MCF 10A (cell line): ENCODE measurements at regions not wholly inside any gene's neighbourhood (a gene's known extent, or its start where the extent isn't known, plus 50 kb on each side); places are given as distances from the start of the nearest gene placed in this dataset.

Source experiments
- BruUV-seq: library from RNA; stranded (reverse); fragments of 400-500 nt; replicated peaks from 2 replicates; lab custom pipeline; 2021; lab: Mats Ljungman, UMichigan
- CTCF ChIA-PET: fragments of 300-600 bp; sonication (Branson Sonifier 250); formaldehyde crosslinking; extraction: SDS; loops from one replicate; lab custom pipeline; 2021; ENCODE audit warnings: antibody characterized with exemption, inconsistent platforms; lab: Yijun Ruan, JAX
- POLR2A ChIA-PET: fragments of 300-600, 350-650 bp; sonication (Branson Sonifier 250); formaldehyde crosslinking; extraction: SDS; loops from one replicate; lab custom pipeline; 2020; ENCODE audit warnings: antibody characterized with exemption, inconsistent platforms; lab: Yijun Ruan, JAX
- DNase-seq: peaks from one replicate; pipeline ENCODE4 v3.0.0-alpha.2; 2018; ENCODE audit not compliant: unreplicated experiment
- H3K27ac Mint-ChIP-seq: one replicate; pipeline ENCODE4 v1.8.0; 2022; ENCODE audit warnings: mild to moderate bottlenecking, low read depth, mixed read lengths; ENCODE audit not compliant: unreplicated experiment
- H3K27me3 Mint-ChIP-seq: one replicate; pipeline ENCODE4 v1.8.0; 2022; ENCODE audit warnings: mixed read lengths; ENCODE audit not compliant: insufficient read depth, unreplicated experiment
- H3K36me3 Mint-ChIP-seq: one replicate; pipeline ENCODE4 v1.8.0; 2022; ENCODE audit warnings: mild to moderate bottlenecking, moderate library complexity, mixed read lengths; ENCODE audit not compliant: insufficient read depth, unreplicated experiment
- H3K4me1 Mint-ChIP-seq: one replicate; pipeline ENCODE4 v1.8.0; 2022; ENCODE audit warnings: mixed read lengths; ENCODE audit not compliant: insufficient read depth, unreplicated experiment
- H3K4me3 Mint-ChIP-seq: one replicate; pipeline ENCODE4 v1.8.0; 2022; ENCODE audit warnings: mild to moderate bottlenecking, moderate library complexity, mixed read lengths; ENCODE audit not compliant: unreplicated experiment
- H3K9me3 Mint-ChIP-seq: one replicate; pipeline ENCODE4 v1.8.0; 2022; ENCODE audit warnings: mixed read lengths; ENCODE audit not compliant: unreplicated experiment
- CTCF ChIP-seq: fragments of 200-600 bp; IDR thresholded peaks from one replicate; pipeline ENCODE4 v1.8.0; 2022; ENCODE audit warnings: antibody characterized with exemption, mild to moderate bottlenecking; ENCODE audit not compliant: unreplicated experiment
- intact Hi-C: fragments of 100-400 bp; cut with micrococcal nuclease; formaldehyde crosslinking; loops from 2 replicates; pipeline ENCODE4 v1.14.1; 2022

GRCh38 chr1:163820766-163821165 lies 499.0 kb downstream of the NUF2 start:
- Mint-ChIP-seq H3K27ac (no peak overlapping the region), H3K4me1 (peaks cover 8% of the 10 kb centered on the region), H3K9me3 (no peaks in the 10 kb centered on the region), H3K27me3 (no peaks in the 10 kb centered on the region), H3K4me3 (no peak overlapping the region), H3K36me3 (no peaks in the 10 kb centered on the region)
- ChIA-PET POLR2A (interaction anchor here (0.7 to 0.9 kb wide), 2 partner anchors 23 to 435 kb away, joined by 4 read pairs; no protein-coding TSS in a partner anchor), CTCF (interaction anchor here (0.6 to 1.8 kb wide), 11 partner anchors 9 to 1261 kb away, joined by 3 to 18 read pairs (median 4); no protein-coding TSS in a partner anchor)
- no TSS peak for BruUV-seq
- peak; percentile 25 for DNase-seq
- intact Hi-C loops: loop anchor here (1.0 to 10.0 kb wide), 4 partner anchors 264 to 1253 kb away; no protein-coding TSS in a partner anchor
- peak; percentile 41 for TF ChIP-seq CTCF

GRCh38 chr1:163821679-163822078 lies 499.9 kb downstream of the NUF2 start:
- ChIA-PET CTCF (interaction anchor here (0.6 to 1.3 kb wide), 8 partner anchors 10 to 1305 kb away, joined by 3 to 8 read pairs (median 3); no protein-coding TSS in a partner anchor), POLR2A (no interaction called here)
- intact Hi-C loops: loop anchor here (1.0 to 10.0 kb wide), 2 partner anchors 263 to 966 kb away; no protein-coding TSS in a partner anchor
- H3K36me3 Mint-ChIP-seq: no peaks in the 10 kb centered on the region
- BruUV-seq: no TSS peak
- TF ChIP-seq CTCF: no peak
- no peak for DNase-seq
- no peak overlapping the region for H3K4me3 Mint-ChIP-seq
- no peaks in the 10 kb centered on the region for H3K27me3 Mint-ChIP-seq
- no peaks in the 10 kb centered on the region for H3K9me3 Mint-ChIP-seq
- H3K4me1 Mint-ChIP-seq: peaks cover 8% of the 10 kb centered on the region
- H3K27ac Mint-ChIP-seq: no peak overlapping the region

GRCh38 chr1:163823017-163823416 lies 501.3 kb downstream of the NUF2 start:
- ChIA-PET POLR2A (interaction anchor here (1.4 kb wide), 1 partner anchor 37 kb away, joined by 3 read pairs; no protein-coding TSS in a partner anchor), CTCF (interaction anchor here (0.6 to 1.3 kb wide), 8 partner anchors 51 to 1249 kb away, joined by 3 to 8 read pairs (median 4); no protein-coding TSS in a partner anchor)
- no peaks in the 10 kb centered on the region for H3K9me3 Mint-ChIP-seq
- H3K4me1 Mint-ChIP-seq: peaks cover 8% of the 10 kb centered on the region
- intact Hi-C loops: loop anchor here (10.0 kb wide), 1 partner anchor 262 kb away; no protein-coding TSS in a partner anchor
- no TSS peak for BruUV-seq
- no peak for DNase-seq
- H3K27ac Mint-ChIP-seq: peak overlapping the region; percentile 65
- no peak overlapping the region for H3K4me3 Mint-ChIP-seq
- no peaks in the 10 kb centered on the region for H3K27me3 Mint-ChIP-seq
- TF ChIP-seq CTCF: no peak
- H3K36me3 Mint-ChIP-seq: no peaks in the 10 kb centered on the region

GRCh38 chr1:163824006-163824405 lies 502.3 kb downstream of the NUF2 start:
- intact Hi-C loops: loop anchor here (10.0 kb wide), 1 partner anchor 261 kb away; no protein-coding TSS in a partner anchor
- Mint-ChIP-seq H3K36me3 (no peaks in the 10 kb centered on the region), H3K4me3 (no peak overlapping the region), H3K4me1 (peaks cover 8% of the 10 kb centered on the region), H3K9me3 (no peaks in the 10 kb centered on the region), H3K27ac (peak overlapping the region; percentile 65), H3K27me3 (no peaks in the 10 kb centered on the region)
- no peak for TF ChIP-seq CTCF
- POLR2A ChIA-PET: interaction anchor here (1.4 kb wide), 1 partner anchor 36 kb away, joined by 3 read pairs; no protein-coding TSS in a partner anchor
- peak; percentile 82 for DNase-seq
- no TSS peak for BruUV-seq
- CTCF ChIA-PET: interaction anchor here (0.6 kb wide), 2 partner anchors 893 to 1148 kb away, joined by 4 to 5 read pairs; no protein-coding TSS in a partner anchor
